ENCODE measurements at regions not wholly inside any gene's neighbourhood (a gene's known extent, or its start where the extent isn't known, plus 50 kb on each side); places are given as distances from the start of the nearest gene placed in this dataset.
A peak's percentile ranks its signal among the peaks of the same experiment; 100 is the strongest.

DNA sequence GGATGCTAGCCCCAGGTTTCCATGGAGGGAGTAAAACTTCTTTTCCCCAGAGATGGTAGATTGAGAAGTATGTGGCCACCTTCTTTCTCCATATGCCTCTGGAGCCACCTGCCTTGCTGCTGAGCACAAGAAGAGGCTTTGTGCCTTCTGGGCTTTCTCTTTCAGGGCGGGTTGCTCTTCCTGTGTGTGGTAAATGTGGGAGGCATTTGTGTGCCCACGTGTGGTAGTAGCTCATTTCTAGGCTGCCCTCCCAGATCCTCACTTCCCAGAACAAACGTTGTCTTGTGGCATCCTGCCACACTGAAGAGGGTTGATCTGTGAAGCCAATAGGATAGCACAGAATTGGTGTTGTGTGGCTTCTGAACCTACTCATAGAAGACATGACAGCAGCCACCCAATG, 342.0 kb upstream of the PODXL start:
- DNase-seq (ENCODE audit: low read depth) = peak; percentile 75

DNA sequence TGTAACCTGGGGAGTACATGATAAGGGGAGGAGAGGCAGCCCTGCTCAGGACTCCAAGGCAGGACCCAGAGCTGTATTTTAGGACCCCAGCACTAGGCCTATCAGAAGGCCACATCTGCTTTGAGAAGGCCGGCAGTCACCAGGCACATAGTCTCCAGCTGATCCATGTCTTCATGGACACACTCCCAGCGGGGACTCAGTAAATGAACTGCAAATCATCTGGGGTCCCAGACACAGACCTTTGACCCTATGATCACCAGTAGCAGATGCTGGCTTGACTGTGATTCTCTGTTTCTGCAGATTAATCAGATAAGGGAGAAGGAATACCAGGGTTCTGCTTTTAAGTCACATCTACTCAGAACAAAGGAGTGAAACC, 341.4 kb upstream of the PODXL start:
- DNase-seq (ENCODE audit: low read depth) = no peak

DNA sequence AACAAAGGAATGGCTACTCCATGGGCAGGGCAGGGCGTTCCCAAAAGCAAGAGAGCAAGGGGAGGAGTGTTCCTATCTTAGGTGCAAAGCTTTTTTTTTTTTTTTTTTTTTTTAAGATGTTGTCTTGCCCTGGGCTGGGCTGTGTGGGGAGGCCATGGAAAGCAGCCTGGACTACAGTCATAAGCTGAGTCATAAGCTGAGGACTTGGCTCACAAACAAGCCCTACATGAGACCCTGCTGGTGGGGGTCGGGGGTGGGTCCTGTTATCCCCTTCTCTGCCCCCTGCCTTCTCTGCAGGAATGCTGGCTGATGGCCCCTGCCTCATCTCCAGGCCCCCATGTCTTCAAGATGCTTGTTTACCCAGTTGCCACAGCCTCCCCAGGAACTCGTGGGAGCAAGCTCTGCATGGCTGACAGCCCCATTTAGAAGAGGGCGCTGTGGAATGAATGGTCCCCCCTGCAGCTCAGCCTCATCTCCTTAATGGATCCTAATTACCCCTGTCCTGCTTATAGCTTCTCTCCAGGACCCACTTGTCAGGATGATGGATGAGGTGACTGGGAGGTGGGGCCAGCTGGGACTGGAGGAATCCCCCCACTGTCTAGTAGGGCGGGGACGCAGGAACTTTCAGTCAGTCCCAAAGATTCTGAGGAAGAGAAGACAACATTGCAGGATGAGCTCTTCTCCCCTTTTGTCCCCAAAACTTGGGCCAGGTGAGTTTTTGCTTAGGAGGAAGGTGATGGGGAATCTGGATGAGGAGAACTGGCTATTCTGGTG, 340.8 kb upstream of the PODXL start:
- peak; percentile 69 for DNase-seq (ENCODE audit: low read depth)

DNA sequence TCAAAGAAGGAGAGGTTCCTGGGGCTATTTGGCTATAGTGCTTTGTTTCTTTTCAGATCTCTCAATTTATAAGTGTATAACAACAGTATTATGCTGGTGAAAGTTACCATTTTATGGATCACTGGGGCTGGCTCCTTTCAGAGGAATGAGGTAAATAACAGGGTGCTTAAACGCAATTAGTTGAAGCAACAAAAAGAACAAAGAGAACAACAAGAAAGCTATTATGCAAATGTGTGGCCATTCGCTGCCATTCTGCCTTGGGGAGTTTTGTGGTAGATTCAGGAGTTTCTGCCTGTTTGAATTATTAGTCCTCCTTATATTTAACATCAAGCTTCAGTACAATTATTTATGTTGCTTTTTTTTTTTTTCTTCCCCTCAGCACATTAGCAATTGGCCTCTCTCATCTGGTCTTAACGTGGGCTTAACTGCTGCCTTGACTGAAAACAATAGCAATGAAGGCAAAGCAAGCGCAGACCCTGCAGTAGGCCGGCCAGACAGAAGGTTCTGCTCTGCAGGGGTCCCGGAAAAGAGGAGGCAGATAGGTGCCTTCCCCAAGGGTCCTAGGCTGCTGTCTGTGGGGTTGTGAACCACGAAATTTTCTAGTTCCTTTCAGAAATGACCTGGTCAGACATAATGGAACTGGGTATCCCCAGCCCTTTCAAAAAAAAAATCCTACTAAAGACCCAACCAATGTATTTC, 339.9 kb upstream of the PODXL start:
- no peak for DNase-seq (ENCODE audit: low read depth)

DNA sequence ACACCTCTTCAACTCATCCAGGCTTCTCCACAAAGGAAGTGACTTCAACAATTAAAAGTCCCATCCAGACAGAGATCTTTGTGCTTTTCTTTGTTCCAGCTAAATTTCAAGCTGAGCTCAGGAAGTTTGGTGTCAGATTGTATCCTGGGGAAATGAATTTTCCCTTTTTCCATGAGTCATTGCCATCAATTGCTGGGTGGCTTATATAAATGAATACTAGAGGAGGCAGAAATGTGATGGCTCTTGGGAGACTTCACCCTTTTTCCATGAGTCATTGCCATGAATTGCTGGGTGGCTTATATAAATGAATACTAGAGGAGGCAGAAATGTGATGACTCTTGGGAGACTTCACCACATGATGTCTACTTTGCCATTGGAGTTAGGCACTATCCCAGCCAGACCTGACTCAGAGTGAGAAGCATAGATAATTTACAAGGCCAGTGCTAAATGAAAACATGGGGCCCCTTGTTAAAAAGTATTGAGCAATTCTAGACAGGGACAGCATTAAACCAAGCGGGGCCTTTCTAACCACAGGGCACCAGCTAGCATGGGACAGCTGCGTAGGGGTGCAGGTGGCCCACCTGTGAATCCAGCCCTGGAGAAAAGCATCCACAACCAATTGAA, 339.2 kb upstream of the PODXL start:
- DNase-seq (ENCODE audit: low read depth) = peak; percentile 98

DNA sequence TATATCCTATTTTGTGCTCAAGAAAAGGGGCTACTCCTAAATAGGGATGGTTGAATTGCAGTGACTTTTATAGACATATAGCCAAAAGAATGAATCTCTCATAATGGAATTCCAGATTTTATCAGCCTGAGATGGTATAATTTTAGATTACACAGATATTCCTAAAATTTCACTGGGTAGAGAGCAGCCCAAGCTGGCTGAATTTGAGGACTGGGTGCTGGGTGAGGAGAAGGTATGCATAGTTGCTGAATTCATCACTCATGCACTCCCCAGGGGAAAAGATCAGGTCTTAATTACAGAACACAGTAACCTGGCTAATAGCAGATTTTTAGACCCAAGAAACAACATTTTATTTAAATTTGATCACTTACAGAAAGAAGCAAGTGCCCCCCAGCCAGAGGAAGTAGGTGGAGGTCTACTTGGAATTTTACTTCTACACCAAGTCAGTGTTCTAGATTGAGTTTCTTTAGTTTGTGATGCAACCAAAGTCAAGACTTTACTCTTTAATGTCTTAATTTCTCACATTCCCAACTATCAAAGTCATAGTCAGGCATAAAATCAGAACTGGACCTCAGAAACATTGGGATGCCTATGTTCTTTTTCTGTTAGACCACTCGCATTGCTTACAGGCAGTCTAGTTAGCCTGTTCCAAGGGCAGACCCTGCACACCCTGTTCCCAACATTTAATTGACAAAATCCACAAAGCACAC, 337.4 kb upstream of the PODXL start:
- DNase-seq (ENCODE audit: low read depth) = no peak

DNA sequence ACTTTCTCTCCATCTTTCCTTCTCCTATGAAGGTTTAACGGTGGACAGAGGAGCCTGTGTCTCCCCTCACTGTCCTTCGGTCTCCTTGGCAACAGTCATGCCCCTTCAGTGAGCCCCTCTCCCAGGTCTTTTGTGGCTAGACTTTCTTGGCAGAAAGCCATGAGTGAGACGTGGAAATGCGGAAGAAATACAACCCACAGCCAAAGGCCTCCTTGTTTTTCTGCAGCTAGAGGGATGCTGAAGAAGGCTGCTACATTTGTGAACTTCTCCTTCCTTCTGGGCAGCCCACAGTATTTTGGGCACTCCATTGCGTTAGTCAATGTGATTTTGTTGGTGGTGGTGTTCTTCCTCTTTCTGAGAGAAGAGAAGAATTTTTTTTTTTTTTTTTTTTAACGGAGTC, 333.7 kb upstream of the PODXL start:
- no peak for DNase-seq (ENCODE audit: low read depth)

DNA sequence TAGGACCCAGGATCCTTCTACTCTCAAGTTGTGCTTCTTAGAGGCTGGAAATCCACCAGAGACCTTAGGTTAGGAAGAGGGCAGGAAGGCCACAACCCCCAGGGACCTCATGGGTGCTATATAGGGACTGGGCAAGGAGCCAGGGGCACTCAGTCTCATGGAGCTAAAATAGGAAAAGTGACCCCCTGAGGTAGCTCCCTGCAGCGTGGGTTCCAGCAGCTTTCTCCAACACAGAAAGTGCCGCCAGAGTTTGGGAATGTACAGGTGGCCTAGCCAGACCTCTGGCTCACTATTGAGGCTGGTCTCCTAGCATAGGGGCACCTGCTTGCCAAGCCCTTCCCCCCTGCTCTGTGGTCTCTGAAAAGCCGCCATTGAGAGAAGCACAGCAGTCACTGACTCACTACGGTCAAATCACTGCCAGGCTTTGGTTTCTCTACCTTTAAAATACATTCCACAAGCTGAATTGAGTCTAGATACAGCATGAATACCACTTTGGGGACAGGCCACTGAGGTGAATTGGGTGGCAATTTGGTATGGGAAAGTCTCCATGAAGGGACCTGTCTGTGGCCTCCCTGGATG, 333.2 kb upstream of the PODXL start:
- no peak for DNase-seq (ENCODE audit: low read depth)

DNA sequence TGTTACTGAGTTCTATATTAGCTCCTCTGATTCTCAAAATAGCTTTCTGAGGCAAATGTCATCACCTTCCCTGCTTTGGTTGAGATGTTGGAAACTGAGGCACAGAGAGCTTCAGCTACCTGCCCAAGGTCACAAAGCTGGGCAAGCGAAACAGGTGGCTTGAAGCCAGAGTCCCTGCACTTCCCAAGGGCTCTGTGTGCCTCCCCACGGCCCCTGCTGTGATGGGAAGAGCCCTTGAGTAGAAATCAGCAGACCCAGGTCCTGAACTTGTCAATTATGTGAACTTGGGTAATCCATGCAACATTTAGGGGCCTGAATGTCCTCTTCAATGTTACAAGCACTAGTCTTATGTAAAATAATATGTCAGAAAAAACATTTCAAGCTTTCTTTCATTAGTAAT, 327.3 kb upstream of the PODXL start:
- DNase-seq (ENCODE audit: low read depth) = no peak

DNA sequence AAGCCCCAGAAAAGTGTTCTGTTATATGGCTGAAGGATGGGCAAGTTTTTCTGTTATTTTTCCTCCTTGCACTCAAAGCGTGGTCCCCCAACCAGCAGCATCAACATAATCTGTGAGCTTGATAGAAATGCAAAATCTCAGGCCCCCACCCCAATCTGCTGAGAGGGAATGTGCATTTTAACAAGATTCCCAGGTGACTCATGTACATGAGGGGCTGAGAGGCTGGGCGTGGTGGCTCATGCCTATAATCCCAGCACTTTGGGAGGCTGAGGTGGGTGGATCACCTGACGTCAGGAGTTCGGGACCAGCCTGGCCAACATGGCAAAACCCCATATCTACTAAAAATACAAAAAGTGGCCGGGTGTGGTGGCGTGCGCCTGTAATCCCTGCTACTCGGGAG, 326.8 kb upstream of the PODXL start:
- DNase-seq (ENCODE audit: low read depth) = no peak

DNA sequence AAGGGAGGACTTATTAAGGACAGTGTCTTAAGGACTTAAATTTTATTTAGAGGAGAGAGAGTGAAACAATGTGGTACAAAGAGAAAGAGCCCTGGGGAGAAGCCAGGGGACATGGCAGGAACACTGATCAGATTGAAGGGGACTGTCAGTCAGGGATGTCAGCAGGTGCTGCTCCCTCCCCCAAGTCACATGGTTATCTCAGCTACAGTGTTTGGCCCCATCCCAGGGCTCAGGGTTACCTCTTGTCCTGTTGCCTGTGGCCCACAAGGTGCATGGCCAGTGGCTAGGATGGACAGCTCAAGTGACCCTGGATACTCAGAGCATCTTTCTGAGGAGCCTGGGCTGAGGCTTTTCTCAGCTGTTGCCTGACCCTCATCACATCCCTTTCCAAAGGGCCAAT, 325.9 kb upstream of the PODXL start:
- no peak for DNase-seq (ENCODE audit: low read depth)

DNA sequence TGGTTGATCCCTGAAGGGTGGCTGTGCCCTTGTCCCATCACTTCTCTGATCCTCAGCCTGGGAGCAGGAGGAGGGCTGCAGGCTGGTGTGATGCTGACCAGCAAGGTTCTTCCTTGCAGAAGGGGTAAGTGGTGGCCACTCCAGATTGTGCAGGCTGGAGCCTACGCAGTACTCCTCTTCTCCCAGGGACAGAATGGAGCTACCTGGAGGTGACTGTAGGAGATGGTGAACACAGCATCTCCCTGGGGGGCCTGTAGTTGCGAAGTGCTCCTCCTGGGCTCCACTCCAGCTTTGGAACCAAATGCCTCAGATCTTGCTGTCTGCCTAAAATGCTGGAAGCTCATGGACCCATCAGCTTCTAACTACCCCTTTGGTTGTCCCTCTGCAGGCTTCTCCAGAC, 323.6 kb upstream of the PODXL start:
- DNase-seq (ENCODE audit: low read depth) = no peak

DNA sequence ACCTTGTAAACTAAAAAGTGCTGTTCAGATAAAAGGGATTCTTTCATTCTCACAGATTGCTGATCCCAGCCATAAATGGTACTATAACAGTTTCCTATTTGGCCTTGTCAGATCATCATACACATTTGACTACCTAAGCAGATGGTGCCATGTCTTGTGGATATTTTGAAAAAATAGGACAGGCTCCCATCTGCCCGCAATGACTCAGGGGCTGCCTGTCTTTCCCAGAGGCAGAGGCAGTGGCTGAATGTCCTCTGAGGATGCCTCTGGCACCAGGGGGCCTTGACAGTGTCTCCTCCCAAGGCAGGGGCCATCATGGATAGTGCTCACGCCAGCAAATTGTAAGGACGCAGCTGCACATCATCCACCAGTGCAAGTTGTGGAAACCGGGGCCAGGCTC, 323.0 kb upstream of the PODXL start:
- no peak for DNase-seq (ENCODE audit: low read depth)

DNA sequence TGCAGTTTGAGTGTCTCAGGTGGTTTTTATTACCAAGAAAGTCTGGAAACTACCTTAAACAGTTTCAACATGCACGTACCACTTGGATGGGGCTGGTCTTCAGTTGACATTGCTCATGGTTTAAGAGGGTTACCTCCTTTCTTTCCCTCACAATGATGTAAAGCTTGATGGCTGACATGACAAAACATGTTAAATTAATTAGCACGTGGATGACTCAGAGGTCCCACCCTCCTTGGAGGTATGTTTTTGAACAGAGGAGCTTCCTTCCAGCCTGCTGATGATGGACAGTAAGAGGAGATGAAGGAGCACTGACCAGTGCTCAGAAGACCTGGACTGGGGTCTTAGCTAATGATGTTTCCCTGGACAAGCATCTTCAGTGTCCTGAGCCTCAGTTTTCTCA, 322.3 kb upstream of the PODXL start:
- no peak for DNase-seq (ENCODE audit: low read depth)

DNA sequence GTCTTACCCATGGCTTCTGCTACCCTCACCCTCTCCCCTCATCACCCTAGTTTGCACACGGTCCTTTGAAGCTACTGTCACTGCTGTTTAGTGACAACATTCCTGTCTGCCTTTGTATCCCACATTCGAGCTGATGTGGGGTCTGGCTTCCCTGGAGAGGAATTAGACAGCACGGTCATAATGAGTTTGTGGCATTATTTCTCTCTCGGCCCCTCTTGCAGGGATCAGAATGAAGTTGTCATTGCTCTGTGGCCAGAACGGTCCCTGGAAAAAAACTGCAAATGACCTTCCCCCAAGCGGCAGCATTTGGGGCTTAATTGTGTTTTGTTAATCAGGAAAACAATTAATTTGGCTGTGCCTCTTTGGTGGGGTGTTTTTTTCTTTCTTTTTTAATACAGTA, 317.2 kb upstream of the PODXL start:
- no peak for DNase-seq (ENCODE audit: low read depth)

DNA sequence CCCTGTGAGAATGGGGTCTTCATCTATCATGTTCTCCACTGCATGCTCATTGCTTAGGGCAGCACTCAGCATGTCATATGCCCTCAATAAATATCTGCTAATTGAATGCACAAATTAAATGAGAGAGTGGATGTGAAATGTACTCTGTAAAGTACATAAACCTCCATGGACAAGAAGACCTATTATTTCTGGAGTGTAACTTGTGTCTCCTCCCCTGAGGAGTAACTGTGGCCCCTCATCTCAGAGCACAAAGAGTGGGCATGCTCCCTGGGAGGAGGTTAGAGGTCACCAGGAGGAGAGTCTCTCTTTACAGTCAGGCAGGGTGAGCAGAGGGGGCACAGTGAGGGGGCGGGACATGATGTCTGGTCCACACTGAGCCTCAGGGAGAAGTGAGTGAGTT, 313.6 kb upstream of the PODXL start:
- no peak for DNase-seq (ENCODE audit: low read depth)

DNA sequence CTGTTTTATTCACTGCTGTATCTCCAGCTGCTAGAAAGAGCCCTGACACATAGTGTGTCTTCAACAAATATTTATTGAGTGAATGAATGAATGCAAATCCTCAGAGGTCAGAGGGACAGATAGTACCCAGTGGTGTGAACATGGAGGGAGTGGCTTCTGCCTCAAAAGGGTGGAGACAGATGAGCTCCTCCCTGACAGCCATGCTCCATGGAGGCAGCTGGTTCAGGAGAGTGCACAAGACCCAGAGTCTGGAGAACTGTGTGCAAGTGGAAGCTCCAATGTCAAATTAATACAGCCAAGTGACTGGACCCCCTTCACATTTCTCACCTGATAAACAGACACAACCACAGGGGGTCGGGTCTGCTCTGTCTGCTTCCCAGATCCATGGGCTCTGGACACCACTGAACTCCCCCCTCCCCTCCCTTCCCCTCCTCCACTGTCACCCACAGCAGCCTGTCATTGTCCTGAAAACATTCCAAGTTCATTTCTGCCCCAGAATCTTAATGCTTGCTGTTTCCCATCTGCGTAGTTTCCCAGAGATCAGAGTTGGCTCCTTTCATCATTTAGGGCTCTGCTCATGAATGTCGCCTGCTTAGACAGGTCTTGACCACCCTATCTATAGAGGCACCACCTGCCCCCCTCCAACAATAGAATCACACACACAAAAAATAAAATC, 312.9 kb upstream of the PODXL start:
- DNase-seq (ENCODE audit: low read depth) = no peak

DNA sequence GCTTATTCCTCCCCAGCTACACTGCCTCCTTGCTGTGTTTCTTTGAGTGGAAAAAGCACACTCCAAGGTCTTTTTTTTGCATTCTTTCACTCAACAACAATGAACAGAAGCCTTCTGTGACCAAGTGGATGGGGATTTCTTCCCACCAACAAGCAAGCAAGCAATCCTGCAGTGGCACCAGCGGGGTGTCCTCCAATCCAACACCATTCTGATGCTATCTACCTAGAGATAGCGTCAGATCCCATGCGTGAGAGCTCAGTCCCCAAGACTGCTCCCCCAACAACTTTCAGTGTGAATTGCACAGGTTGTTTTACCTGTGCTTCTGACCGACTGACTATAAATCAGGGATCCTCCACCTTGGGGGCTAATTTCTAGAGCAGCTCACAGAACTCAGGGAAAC, 311.0 kb upstream of the PODXL start:
- DNase-seq (ENCODE audit: low read depth) = no peak

DNA sequence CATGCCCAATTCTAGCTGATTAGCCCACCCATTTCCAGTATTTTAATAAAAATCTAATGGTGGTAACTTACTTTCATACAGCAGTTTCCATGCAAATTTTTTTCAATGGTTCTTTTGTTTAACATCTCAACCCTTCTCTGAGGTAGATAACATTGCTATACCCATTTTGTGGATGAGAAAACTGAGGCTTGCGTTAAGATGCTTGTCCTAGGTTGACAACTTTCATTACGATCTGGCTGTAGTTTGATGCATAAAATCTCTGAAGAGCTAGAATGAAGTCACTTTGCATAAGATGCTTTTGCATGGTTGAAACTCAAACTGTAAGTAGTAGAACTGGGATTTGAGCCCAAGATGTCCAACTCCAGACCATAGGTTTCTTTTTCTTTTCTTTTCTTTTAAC, 309.5 kb upstream of the PODXL start:
- no peak for DNase-seq (ENCODE audit: low read depth)

DNA sequence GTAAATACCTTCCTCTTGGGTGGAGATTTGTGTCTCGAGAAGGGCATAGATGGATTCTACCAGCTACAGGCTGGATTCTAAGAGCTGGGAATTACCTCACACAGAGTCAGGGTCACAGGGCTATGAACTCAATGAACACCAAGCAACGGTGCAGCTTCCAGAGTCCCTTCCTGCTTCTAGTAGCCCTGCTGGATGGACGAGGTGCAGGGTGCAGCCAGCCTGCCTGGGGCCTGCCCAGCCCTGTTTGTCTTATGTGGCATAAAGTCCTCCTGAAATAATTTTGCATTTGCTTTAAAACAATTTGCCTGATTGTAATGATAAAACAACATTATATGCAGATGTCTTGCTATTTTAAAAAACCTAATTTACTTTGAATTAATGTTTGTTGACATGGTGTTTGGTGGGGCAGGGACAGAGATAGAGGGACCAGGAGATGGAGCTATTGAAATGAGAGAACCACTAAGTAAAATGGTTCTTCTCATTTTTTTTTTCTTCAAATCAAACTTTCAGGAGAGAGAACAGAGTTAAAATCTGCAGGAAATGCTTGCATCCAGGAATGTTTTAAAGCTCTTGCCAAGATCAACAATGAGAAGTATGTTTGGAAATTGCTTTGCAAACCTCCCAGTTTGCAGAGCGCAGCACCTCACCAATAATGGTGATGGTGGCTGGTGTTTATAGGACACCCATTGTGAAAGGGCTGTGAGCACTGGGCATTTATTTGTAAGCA, 305.4 kb upstream of the PODXL start:
- DNase-seq (ENCODE audit: low read depth) = peak; percentile 13

DNA sequence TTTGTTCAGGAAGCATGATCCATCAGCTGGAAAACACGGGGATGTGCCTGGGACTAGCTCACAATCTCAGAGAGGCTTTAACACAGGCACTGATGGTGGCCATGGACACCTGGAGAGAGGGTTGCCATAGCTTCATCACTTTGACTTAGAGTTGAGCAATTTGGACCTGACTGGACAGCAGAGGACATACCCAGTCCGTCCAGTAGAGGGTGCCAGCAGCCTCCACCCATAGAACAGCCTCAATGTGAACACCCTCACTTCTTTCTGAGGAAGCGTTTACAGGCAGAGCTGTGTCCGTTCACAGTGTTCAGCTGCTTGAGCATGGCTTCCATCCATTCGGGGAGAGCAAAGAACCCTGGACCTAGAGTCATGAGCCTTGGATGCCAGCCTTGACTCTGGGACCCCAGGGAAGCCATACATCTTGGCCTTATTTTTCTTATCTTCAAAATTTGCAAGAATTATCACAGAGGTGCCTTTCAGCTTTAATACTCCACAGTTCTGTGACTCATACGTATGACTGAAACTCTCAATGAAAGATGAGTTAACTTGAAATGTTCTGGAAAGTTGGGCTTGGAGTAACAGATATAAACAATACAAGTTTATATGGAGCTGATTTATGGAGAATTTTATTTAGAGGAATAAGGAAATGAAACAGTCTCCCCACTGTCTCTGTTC, 302.9 kb upstream of the PODXL start:
- peak; percentile 68 for DNase-seq (ENCODE audit: low read depth)
